T-cell (primary cell): ENCODE measurements at regions not wholly inside any gene's neighbourhood (a gene's known extent, or its start where the extent isn't known, plus 50 kb on each side); places are given as distances from the start of the nearest gene placed in this dataset.

ENCODE experiments used
- ATAC-seq, 4 experiments: fragments of 200-7000 bp in 3 of 4; fragments of 150-1000 bp in 1 of 4; cut with Tn5 transposase; replicated peaks in 1 of 4; 1 replicate in 3 of 4; 2 replicates in 1 of 4; pipeline ENCODE4 v1.10.0; 2021; ENCODE audit warnings: moderate library complexity in 3 of 4, mild to moderate bottlenecking in 2 of 4, moderate number of reproducible peaks in 1 of 4
- CTCF ChIA-PET, 2 donors: fragments of 300-600 bp; sonication (Branson Sonifier 250); formaldehyde crosslinking; loops; one replicate each; lab custom pipeline; 2022; ENCODE audit warnings: antibody characterized with exemption in 2 of 2; lab: Charles Lee
- POLR2A ChIA-PET, 2 donors: fragments of 300-600 bp; sonication (Branson Sonifier 250); formaldehyde crosslinking; loops; one replicate each; lab custom pipeline; 2022; ENCODE audit warnings: antibody characterized with exemption in 2 of 2; lab: Charles Lee
- DNase-seq, 35 experiments: peaks; one replicate each; pipeline versions ENCODE4 v3.0.0 to v3.0.0-alpha.2; 2013 to 2023
- H3K27ac ChIP-seq: one replicate; pipeline ENCODE4 v1.5.1; 2013; ENCODE audit warnings: low read length
- H3K27me3 ChIP-seq, 2 experiments: replicated peaks in 1 of 2; 1 replicate in 1 of 2; 2 replicates in 1 of 2; pipeline versions ENCODE4 v1.6.1 to v1.7.0; 2013; ENCODE audit warnings: low read length in 1 of 2, mixed read lengths in 1 of 2; ENCODE audit not compliant: control insufficient read depth in 2 of 2, insufficient read depth in 2 of 2; ENCODE audit errors: extremely low read depth in 1 of 2
- H3K36me3 ChIP-seq, 2 donors: 1 replicate in 1 of 2; 2 replicates in 1 of 2; pipeline versions ENCODE4 v1.6.1 to v1.7.0; 2013; ENCODE audit warnings: low read length in 1 of 2; ENCODE audit not compliant: control insufficient read depth in 2 of 2, insufficient read depth in 1 of 2; ENCODE audit errors: extremely low read depth in 1 of 2
- H3K4me1 ChIP-seq, 2 experiments: 1 replicate in 1 of 2; 2 replicates in 1 of 2; pipeline versions ENCODE4 v1.6.1 to v1.7.0; 2013; ENCODE audit warnings: low read length in 2 of 2, mixed read lengths in 1 of 2; ENCODE audit not compliant: insufficient read depth in 2 of 2, control insufficient read depth in 1 of 2; ENCODE audit errors: extremely low read depth in 1 of 2
- H3K4me3 ChIP-seq, 2 donors: 1 replicate in 1 of 2; 2 replicates in 1 of 2; pipeline versions ENCODE4 v1.5.1 to v1.7.0; 2013; ENCODE audit warnings: mild to moderate bottlenecking in 2 of 2, low read length in 1 of 2, moderate library complexity in 1 of 2; ENCODE audit not compliant: control insufficient read depth in 1 of 2; ENCODE audit errors: extremely low read depth in 1 of 2
- H3K9me3 ChIP-seq: 2 replicates; pipeline ENCODE4 v1.7.0; 2013
- H3K27ac Mint-ChIP-seq, 2 donors: one replicate each; pipeline ENCODE4 v1.8.0; 2020 to 2021; ENCODE audit warnings: mild to moderate bottlenecking in 2 of 2, mixed read lengths in 2 of 2
- H3K27me3 Mint-ChIP-seq, 2 donors: one replicate each; pipeline ENCODE4 v1.8.0; 2021 to 2022; ENCODE audit warnings: mixed read lengths in 2 of 2
- H3K36me3 Mint-ChIP-seq: one replicate; pipeline ENCODE4 v1.8.0; 2021; ENCODE audit warnings: mixed read lengths
- H3K4me1 Mint-ChIP-seq, 3 donors: one replicate each; pipeline ENCODE4 v1.8.0; 2020 to 2022; ENCODE audit warnings: mixed read lengths in 3 of 3, mild to moderate bottlenecking in 1 of 3
- H3K4me3 Mint-ChIP-seq, 3 donors: one replicate each; pipeline ENCODE4 v1.8.0; 2020 to 2022; ENCODE audit warnings: mild to moderate bottlenecking in 3 of 3, mixed read lengths in 3 of 3, moderate library complexity in 3 of 3
- H3K9me3 Mint-ChIP-seq, 3 donors: one replicate each; pipeline ENCODE4 v1.8.0; 2020 to 2022; ENCODE audit warnings: mixed read lengths in 3 of 3
- WGBS: methylation state at CpG from one replicate; pipeline ENCODE4 v1.1.5; 2013; ENCODE audit warnings: missing lambda C conversion rate; ENCODE audit not compliant: insufficient coverage; 5-methylcytosine and 5-hydroxymethylcytosine counted together

GRCh38 chr10:20647756-20648155 is 249.4 kb downstream of the NEBL start:
- Histone ChIP-seq H3K4me3 (no peak overlapping the region), H3K4me1 (no peaks in the 10 kb centered on the region), H3K36me3 (no peaks in the 10 kb centered on the region), H3K9me3 (no peaks in the 10 kb centered on the region), H3K27ac (no peak overlapping the region), H3K27me3 (no peaks in the 10 kb centered on the region)
- ATAC-seq (no peak), DNase-seq (no peak)
- peaks cover 3 to 8% (median 5%) of the 10 kb centered on the region in 3 donors for H3K9me3 Mint-ChIP-seq
- no peak overlapping the region for H3K27ac Mint-ChIP-seq
- ChIA-PET POLR2A (no interaction called here), CTCF (no interaction called here)
- no peaks in the 10 kb centered on the region for H3K27me3 Mint-ChIP-seq
- no peaks in the 10 kb centered on the region for H3K4me1 Mint-ChIP-seq
- H3K36me3 Mint-ChIP-seq = no peaks in the 10 kb centered on the region
- H3K4me3 Mint-ChIP-seq = no peak overlapping the region

GRCh38 chr10:20644421-20644820 is 252.7 kb downstream of the NEBL start:
- no peak for ATAC-seq
- H3K36me3 ChIP-seq = no peaks in the 10 kb centered on the region
- H3K9me3 Mint-ChIP-seq = peaks cover 0 to 4% (median under 1%) of the 10 kb centered on the region in 3 donors
- H3K9me3 ChIP-seq = no peaks in the 10 kb centered on the region
- no peak overlapping the region for H3K4me3 Mint-ChIP-seq
- H3K4me3 ChIP-seq = no peak overlapping the region
- no peaks in the 10 kb centered on the region for H3K27me3 Mint-ChIP-seq
- no peaks in the 10 kb centered on the region for H3K4me1 ChIP-seq
- ChIA-PET POLR2A (no interaction called here), CTCF (no interaction called here)
- DNase-seq = no peak
- H3K36me3 Mint-ChIP-seq = no peaks in the 10 kb centered on the region
- WGBS = 82% methylated on average over 3 of the region's 8 CpGs
- H3K27me3 ChIP-seq = no peaks in the 10 kb centered on the region
- no peaks in the 10 kb centered on the region for H3K4me1 Mint-ChIP-seq
- no peak overlapping the region for H3K27ac Mint-ChIP-seq
- no peak overlapping the region for H3K27ac ChIP-seq

- H3K27ac ChIP-seq = no peak overlapping the region
Observed at GRCh38 chr10:20641605-20642004, 255.5 kb downstream of the NEBL start.

DNA sequence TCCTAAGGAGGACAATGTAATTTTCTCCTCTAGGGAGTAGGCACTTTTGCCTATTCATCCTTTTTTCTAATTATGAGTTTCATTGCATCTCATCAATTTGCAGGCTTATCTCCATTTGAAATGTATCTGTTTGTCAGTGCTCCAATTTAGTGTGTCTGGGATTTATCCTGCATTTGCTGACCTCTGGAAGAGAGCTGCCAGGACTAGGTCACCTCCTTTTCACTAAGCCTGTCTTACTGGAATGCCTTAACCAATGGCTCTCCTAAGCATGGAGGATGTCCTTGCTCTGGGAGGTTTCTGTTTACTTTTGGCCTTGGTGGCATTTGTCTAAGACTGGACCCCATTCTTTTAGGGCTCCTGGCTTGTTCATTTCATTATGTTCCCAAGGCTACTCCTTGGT is 261.5 kb downstream of the NEBL start:
- Histone ChIP-seq H3K4me1 (no peaks in the 10 kb centered on the region), H3K9me3 (no peaks in the 10 kb centered on the region), H3K27me3 (no peaks in the 10 kb centered on the region), H3K4me3 (no peak overlapping the region), H3K27ac (no peak overlapping the region), H3K36me3 (no peaks in the 10 kb centered on the region)
- Mint-ChIP-seq H3K9me3 (peaks cover 6 to 28% (median 19%) of the 10 kb centered on the region in 3 donors), H3K27ac (no peak overlapping the region), H3K4me1 (no peaks in the 10 kb centered on the region), H3K36me3 (no peaks in the 10 kb centered on the region), H3K27me3 (no peaks in the 10 kb centered on the region), H3K4me3 (no peak overlapping the region)
- ChIA-PET CTCF (no interaction called here), POLR2A (interaction anchor here in 1 of 2 donors (0.6 kb wide), 1 partner anchor 399 kb away, joined by 3 read pairs; no protein-coding TSS in a partner anchor)
- no peak for ATAC-seq
- no peak for DNase-seq

More at GRCh38 chr10:20641605-20642004, 255.5 kb downstream of the NEBL start:
- Mint-ChIP-seq H3K27ac (no peak overlapping the region), H3K36me3 (no peaks in the 10 kb centered on the region), H3K9me3 (peaks cover 6 to 23% (median 18%) of the 10 kb centered on the region in 3 donors), H3K27me3 (no peaks in the 10 kb centered on the region), H3K4me3 (no peak overlapping the region), H3K4me1 (no peaks in the 10 kb centered on the region)
- no peaks in the 10 kb centered on the region for H3K9me3 ChIP-seq
- WGBS = 73% methylated on average over 2 of the region's 4 CpGs
- H3K4me3 ChIP-seq = no peak overlapping the region
- H3K4me1 ChIP-seq = no peaks in the 10 kb centered on the region
- ChIA-PET POLR2A (no interaction called here), CTCF (no interaction called here)
- ATAC-seq = no peak
- no peaks in the 10 kb centered on the region for H3K36me3 ChIP-seq
- no peak for DNase-seq
- H3K27me3 ChIP-seq = no peaks in the 10 kb centered on the region

GRCh38 chr10:20634839-20635238 is 262.3 kb downstream of the NEBL start:
- Mint-ChIP-seq H3K36me3 (no peaks in the 10 kb centered on the region), H3K4me1 (no peaks in the 10 kb centered on the region), H3K4me3 (no peak overlapping the region), H3K27me3 (no peaks in the 10 kb centered on the region), H3K9me3 (peaks cover 6 to 28% (median 18%) of the 10 kb centered on the region in 3 donors), H3K27ac (no peak overlapping the region)
- H3K27ac ChIP-seq = no peak overlapping the region
- H3K9me3 ChIP-seq = no peaks in the 10 kb centered on the region
- no peaks in the 10 kb centered on the region for H3K36me3 ChIP-seq
- H3K4me1 ChIP-seq = no peaks in the 10 kb centered on the region
- H3K4me3 ChIP-seq = no peak overlapping the region
- ATAC-seq (no peak), DNase-seq (no peak)
- no peaks in the 10 kb centered on the region for H3K27me3 ChIP-seq
- CTCF ChIA-PET = no interaction called here
- POLR2A ChIA-PET = interaction anchor here in 1 of 2 donors (0.6 kb wide), 1 partner anchor 398 kb away, joined by 3 read pairs; no protein-coding TSS in a partner anchor
- 80% methylated on average over 1 of the region's 4 CpGs for WGBS

DNA sequence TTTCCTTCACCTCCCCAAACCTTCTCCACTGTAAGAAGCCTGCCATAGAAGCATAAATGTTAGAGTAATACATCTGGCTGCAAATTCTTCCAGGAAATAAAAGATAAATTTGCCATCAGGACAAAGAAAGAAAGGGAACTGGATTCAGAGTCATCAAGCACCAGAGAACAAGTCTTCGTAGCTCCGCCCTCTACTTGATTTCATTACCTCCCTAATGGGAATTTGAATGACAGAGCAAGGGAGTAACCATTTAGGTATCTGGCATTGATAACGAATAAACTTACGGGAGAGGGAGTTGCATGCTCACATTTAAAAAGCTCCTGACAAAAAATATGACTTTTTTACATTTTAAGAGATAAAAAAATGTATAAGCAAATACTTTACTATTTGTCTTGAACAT is 263.4 kb downstream of the NEBL start:
- ATAC-seq = no peak
- Histone ChIP-seq H3K27ac (no peak overlapping the region), H3K27me3 (no peaks in the 10 kb centered on the region), H3K4me3 (no peak overlapping the region), H3K36me3 (no peaks in the 10 kb centered on the region), H3K4me1 (no peaks in the 10 kb centered on the region), H3K9me3 (no peaks in the 10 kb centered on the region)
- no peak for DNase-seq
- ChIA-PET POLR2A (no interaction called here), CTCF (no interaction called here)
- WGBS = no CpG with 5 or more reads among the region's 4 CpGs
- no peaks in the 10 kb centered on the region for H3K27me3 Mint-ChIP-seq
- H3K27ac Mint-ChIP-seq = no peak overlapping the region
- H3K36me3 Mint-ChIP-seq = no peaks in the 10 kb centered on the region
- H3K9me3 Mint-ChIP-seq = peaks cover 4 to 20% (median 12%) of the 10 kb centered on the region in 3 donors
- H3K4me1 Mint-ChIP-seq = no peaks in the 10 kb centered on the region
- no peak overlapping the region for H3K4me3 Mint-ChIP-seq

- POLR2A ChIA-PET = interaction anchor here in 1 of 2 donors (0.5 kb wide), 1 partner anchor 11 kb away, joined by 3 read pairs; no protein-coding TSS in a partner anchor
- WGBS = 80% methylated on average over 1 of the region's 2 CpGs
- Histone ChIP-seq H3K4me1 (no peaks in the 10 kb centered on the region), H3K36me3 (no peaks in the 10 kb centered on the region), H3K27ac (no peak overlapping the region), H3K4me3 (no peak overlapping the region), H3K27me3 (no peaks in the 10 kb centered on the region), H3K9me3 (no peaks in the 10 kb centered on the region)
- no peaks in the 10 kb centered on the region for H3K4me1 Mint-ChIP-seq
- ATAC-seq (no peak), DNase-seq (no peak)
- CTCF ChIA-PET = no interaction called here
- H3K27me3 Mint-ChIP-seq = no peaks in the 10 kb centered on the region
- no peak overlapping the region for H3K4me3 Mint-ChIP-seq
- no peaks in the 10 kb centered on the region for H3K36me3 Mint-ChIP-seq
- H3K9me3 Mint-ChIP-seq = peaks cover 4 to 14% (median 9%) of the 10 kb centered on the region in 3 donors
- no peak overlapping the region for H3K27ac Mint-ChIP-seq
Observed at GRCh38 chr10:20632696-20633095, 264.4 kb downstream of the NEBL start.
